ENCODE measurements at regions not wholly inside any gene's neighbourhood (a gene's known extent, or its start where the extent isn't known, plus 50 kb on each side); places are given as distances from the start of the nearest gene placed in this dataset.
"Not testable (repeated sequence)": the region's sequence is repeated elsewhere in the genome, so short reads cannot be mapped to it uniquely, and the experiment has no call there.

GRCh38 chr19:30112171-30112570, 170.1 kb downstream of the URI1 start:
- no peak for TF ChIP-seq CTCF (IDR thresholded peaks at IDR 0.05)
- ATAC-seq (ENCODE audit: low FRiP score) (no peak), DNase-seq (ENCODE audit: low spot score) (no peak)

DNA sequence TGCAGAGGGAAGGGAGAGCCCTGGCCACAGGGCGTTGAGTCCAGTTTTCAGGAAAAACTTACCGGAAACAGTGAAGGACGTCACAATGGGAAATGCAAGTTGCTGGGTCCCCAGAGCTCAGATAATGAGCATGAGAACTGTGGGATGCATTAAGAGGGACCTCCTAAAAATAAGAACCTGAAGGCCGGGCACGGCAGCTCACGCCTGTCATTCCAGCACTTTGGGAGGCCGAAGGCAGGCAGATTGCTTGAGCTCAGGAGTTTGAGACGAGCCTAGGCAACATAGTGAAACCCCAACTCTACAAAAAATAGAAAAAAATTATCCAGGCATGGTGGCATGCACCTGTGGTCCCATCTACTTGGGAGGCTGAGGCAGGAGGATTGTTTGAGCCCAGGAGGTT, 170.6 kb downstream of the URI1 start:
- ATAC-seq (ENCODE audit: low FRiP score) = no peak
- no peak for DNase-seq (ENCODE audit: low spot score)
- no peak for TF ChIP-seq CTCF (IDR thresholded peaks at IDR 0.05)

DNA sequence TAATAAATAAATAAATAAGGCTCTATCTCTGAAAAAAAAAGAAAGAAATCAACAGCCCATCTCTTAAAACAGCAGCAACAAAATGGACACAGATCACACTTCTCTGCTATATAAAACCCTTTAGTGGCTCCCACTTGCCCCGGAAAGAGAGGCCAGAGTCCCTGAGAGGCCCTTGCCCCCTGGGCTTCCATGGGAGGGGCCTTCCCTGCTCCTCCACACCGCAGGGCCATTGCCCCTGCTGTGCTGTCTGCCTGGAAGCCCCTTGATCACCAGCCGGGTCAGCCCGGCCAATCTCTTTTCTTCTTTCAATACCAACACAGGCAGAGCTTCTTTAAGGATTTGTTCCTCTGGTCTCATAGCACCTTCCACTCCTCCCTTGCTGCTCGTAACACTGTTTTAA, 171.1 kb downstream of the URI1 start:
- TF ChIP-seq CTCF (IDR thresholded peaks at IDR 0.05) = no peak
- DNase-seq (ENCODE audit: low spot score) (no peak), ATAC-seq (ENCODE audit: low FRiP score) (no peak)

DNA sequence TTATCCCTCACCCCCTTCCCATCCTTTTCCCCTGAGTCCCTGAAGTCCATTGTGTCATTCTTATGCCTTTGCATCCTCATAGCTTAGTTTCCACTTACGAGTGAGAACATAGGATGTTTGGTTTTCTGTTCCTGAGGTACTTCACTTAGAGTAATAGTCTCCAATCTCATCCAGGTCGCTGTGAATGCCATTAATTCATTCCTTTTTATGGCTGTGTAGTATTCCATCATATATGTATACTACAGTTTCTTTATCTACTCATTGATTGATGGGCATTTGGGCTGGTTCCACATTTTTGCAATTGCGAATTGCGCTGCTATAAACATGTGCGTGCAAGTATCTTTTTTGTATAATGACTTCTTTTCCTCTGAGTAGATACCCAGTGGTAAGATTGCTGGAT, 172.1 kb downstream of the URI1 start:
- DNase-seq (ENCODE audit: low spot score); ATAC-seq (ENCODE audit: low FRiP score): not testable (repeated sequence)

- no peak for TF ChIP-seq CTCF (IDR thresholded peaks at IDR 0.05)
- ATAC-seq (ENCODE audit: low FRiP score) = no peak
- DNase-seq (ENCODE audit: low spot score) = no peak
Observed at GRCh38 chr19:30115947-30116346, 173.9 kb downstream of the URI1 start.

DNA sequence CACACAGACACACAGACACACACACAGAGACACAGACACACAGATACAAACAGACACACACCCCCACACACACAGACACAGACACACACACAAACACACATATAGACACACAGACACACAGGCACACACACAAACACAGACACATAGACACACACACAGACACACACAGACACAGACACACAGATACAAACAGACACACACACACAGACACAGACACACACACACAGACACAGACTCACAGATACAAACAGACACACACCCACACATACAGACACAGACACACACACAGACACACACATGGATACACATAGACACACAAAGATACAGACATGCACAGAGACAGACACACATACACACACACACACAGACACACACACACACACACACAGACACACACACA, 174.5 kb downstream of the URI1 start:
- no peak for TF ChIP-seq CTCF (IDR thresholded peaks at IDR 0.05)
- no peak for DNase-seq (ENCODE audit: low spot score)
- ATAC-seq (ENCODE audit: low FRiP score) = no peak

GRCh38 chr19:30116984-30117555, 175.0 kb downstream of the URI1 start:
- DNase-seq (ENCODE audit: low spot score) = no peak

More at GRCh38 chr19:30116984-30117555, 175.0 kb downstream of the URI1 start:
- ATAC-seq (ENCODE audit: low FRiP score) = no peak
- no peak for TF ChIP-seq CTCF (IDR thresholded peaks at IDR 0.05)

All from omental fat pad (tissue), 3 donors.